ENCODE measurements at regions not wholly inside any gene's neighbourhood (a gene's known extent, or its start where the extent isn't known, plus 50 kb on each side); places are given as distances from the start of the nearest gene placed in this dataset.

GRCh38 chr9:29850664-29851063 lies 2277.4 kb upstream of the C9orf72 start:
- TF ChIP-seq CTCF (conservative IDR thresholded peaks at IDR 0.05; ENCODE audit: low read depth) = no peak
- no peak overlapping the region for H3K27ac ChIP-seq
- POLR2A ChIA-PET (ENCODE audit: low non-redundant PET) = no interaction called here
- CTCF ChIA-PET = interaction anchor here (0.5 to 0.7 kb wide), 2 partner anchors 163 to 203 kb away, joined by 3 read pairs; no protein-coding TSS in a partner anchor
- no peak for DNase-seq (ENCODE audit: low spot score)

GRCh38 chr9:29861803-29862202 lies 2288.5 kb upstream of the C9orf72 start:
- no peak for DNase-seq (ENCODE audit: low spot score)
- CTCF ChIA-PET = no interaction called here
- no peak for TF ChIP-seq CTCF (conservative IDR thresholded peaks at IDR 0.05; ENCODE audit: low read depth)
- POLR2A ChIA-PET (ENCODE audit: low non-redundant PET) = no interaction called here
- H3K27ac ChIP-seq = no peak overlapping the region

DNA sequence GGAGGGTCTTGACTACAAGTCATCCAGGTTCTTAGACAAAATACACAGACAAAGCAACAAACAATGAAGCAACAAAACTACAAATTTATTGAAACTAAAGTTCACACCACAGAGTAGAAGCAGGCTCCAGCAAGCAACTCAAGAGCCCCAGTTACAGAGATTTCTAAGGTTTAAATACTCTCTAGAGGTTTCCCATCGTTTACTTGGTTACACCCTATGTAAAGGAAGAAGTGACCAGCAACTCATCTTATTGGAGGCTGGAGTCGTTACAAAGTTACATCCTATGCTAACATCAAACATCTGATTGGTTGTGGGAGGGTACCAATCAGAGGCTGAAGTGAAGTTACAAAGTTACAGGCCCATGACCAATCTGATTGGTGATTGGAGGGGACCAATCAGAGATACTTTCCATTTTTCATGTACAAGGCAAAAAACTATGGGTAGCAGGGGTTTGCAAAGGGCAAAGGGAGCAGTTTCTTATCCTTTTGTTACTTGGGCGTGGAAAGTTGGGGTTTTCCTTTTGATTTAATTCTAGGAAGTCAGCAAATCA lies 2292.6 kb upstream of the C9orf72 start:
- DNase-seq (ENCODE audit: low spot score) = no peak
- no peak for TF ChIP-seq CTCF (conservative IDR thresholded peaks at IDR 0.05; ENCODE audit: low read depth)
- CTCF ChIA-PET = no interaction called here
- H3K27ac ChIP-seq = no peak overlapping the region
- POLR2A ChIA-PET (ENCODE audit: low non-redundant PET) = no interaction called here

DNA sequence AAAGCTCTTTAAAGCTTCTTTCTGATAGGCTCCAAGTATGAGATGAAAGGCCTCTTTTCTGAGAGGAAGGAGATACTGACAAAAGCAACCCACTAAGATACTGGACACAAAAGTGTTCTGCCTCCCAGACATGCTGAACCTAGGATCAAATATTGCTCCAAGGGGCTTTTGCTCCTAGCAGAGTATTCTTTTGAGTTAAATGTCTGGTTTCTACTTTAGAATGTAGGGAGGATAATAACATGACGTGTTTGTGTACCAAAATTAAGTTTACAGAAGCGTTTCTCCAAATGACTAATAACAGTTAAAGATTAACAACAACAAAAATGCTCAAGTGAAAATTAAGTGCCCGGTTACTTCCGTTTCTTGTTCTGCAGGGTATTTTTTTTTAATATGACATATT lies 2293.3 kb upstream of the C9orf72 start:
- POLR2A ChIA-PET (ENCODE audit: low non-redundant PET) = no interaction called here
- CTCF ChIA-PET = no interaction called here
- TF ChIP-seq CTCF (conservative IDR thresholded peaks at IDR 0.05; ENCODE audit: low read depth) = no peak
- H3K27ac ChIP-seq = no peak overlapping the region
- DNase-seq (ENCODE audit: low spot score) = no peak

DNA sequence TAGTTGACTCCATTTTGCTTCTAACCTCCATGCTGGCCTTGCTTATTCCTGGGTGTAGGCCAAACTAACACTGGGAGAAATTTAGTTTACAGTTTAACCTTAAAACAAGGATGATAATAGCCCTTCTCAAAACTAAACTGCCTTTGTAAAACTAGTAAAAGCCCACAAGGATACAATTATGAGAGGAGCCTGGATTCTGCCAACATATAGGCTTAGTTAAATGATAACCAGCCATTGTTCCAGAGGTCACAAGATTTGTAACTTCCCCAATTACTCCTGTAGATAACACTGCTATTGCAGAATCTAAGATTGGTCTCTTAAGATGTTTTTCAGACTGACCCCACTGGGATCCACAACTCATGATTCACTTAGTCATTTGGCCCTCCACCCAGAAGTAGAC lies 2300.3 kb upstream of the C9orf72 start:
- TF ChIP-seq CTCF (conservative IDR thresholded peaks at IDR 0.05; ENCODE audit: low read depth) = no peak
- ChIA-PET CTCF (no interaction called here), POLR2A (ENCODE audit: low non-redundant PET) (no interaction called here)
- no peak overlapping the region for H3K27ac ChIP-seq
- DNase-seq (ENCODE audit: low spot score) = no peak

DNA sequence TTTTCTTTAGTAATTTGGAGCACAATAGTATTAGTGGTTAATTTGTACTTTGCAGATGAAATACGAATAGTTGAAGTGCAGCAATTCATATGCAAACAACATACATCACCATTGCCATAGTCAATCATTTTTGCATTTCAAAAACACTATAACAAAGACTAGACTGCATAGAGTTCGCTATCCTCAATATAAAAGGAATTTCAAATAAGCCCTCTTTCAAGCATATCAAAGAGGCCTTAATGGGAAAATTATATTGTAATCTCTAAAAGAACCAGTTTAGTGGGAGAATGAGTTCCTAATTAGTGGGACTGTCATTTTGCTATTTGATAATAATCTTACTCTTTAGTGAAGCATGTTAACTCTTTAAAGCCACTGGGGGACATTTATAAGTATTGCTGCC lies 2302.3 kb upstream of the C9orf72 start:
- no peak overlapping the region for H3K27ac ChIP-seq
- TF ChIP-seq CTCF (conservative IDR thresholded peaks at IDR 0.05; ENCODE audit: low read depth) = no peak
- POLR2A ChIA-PET (ENCODE audit: low non-redundant PET) = no interaction called here
- DNase-seq (ENCODE audit: low spot score) = no peak
- CTCF ChIA-PET = no interaction called here

DNA sequence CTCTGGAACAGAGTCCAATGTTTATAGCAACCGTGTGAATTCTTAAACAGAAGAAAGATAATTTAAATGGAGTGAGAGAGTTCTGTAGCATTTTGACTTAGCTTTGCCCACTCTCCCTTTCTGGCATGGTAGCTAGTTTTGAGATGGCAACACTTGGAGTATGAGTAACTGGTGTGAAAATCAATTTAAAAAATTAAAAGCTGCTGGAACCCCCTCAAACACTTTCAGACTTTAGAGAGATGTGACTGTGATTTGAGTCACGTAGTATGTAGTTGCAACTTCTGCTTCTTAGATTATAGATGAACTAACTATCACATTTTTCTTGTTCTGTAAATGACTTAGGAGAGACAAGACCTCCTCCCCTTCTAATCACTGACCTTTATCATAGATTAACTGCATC lies 2309.5 kb upstream of the C9orf72 start:
- no peak for TF ChIP-seq CTCF (conservative IDR thresholded peaks at IDR 0.05; ENCODE audit: low read depth)
- H3K27ac ChIP-seq = no peak overlapping the region
- DNase-seq (ENCODE audit: low spot score) = no peak
- ChIA-PET POLR2A (ENCODE audit: low non-redundant PET) (no interaction called here), CTCF (no interaction called here)

All from RWPE1 (cell line).